ENCODE measurements at regions not wholly inside any gene's neighbourhood (a gene's known extent, or its start where the extent isn't known, plus 50 kb on each side); places are given as distances from the start of the nearest gene placed in this dataset.

DNA sequence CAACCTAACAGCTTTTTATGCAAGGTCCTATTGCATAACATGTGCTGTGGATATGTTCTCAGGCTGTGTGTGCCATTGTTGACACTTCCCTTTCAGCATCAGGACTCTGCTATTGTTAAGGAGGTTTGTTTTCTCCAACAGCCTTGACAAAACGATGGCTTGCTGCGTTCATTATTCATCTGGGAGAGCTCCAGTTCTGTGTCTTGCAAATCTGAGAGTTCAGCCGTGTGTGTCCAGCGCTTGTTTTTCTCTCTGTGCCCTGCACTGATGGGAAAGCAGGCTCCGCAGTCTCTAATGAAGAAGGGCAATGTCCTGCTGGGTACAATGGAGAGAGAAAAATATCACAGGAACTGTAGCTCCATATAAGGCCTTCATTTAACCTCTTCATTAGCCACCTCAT, 63.7 kb downstream of the CLDN17 start:
- ChIA-PET POLR2A (ENCODE audit: unreplicated experiment) (interaction anchor here (0.6 kb wide), 1 partner anchor 928 kb away, joined by 4 read pairs; no protein-coding TSS in a partner anchor), CTCF (no interaction called here)
- Histone ChIP-seq H4K8ac (ENCODE audit: low read depth in 2 of 2, low read length in 2 of 2) (no peak overlapping the region), H4K20me1 (ENCODE audit: insufficient read depth, low read length) (no peaks in the 10 kb centered on the region), H3K56ac (ENCODE audit: extremely low read depth, insufficient read depth, low read length) (no peak overlapping the region), H2AFZ (replicated peaks; ENCODE audit: low read length, poor library complexity) (no peak overlapping the region), H2BK120ac (ENCODE audit: low read depth, low read length) (no peak overlapping the region), H3K4me2 (ENCODE audit: low read depth, low read length) (no peak overlapping the region), H3K9ac (ENCODE audit: low read depth, low read length) (no peak overlapping the region), H2BK20ac (ENCODE audit: low read depth, low read length) (no peak overlapping the region), H2AK9ac (replicated peaks; ENCODE audit: low read depth, low read length, poor library complexity) (no peak overlapping the region), H2AK5ac (ENCODE audit: low read depth, low read length) (no peak overlapping the region), H3K23ac (ENCODE audit: low read depth, low read length) (no peak overlapping the region), H3K4me1 (ENCODE audit: control insufficient read depth, insufficient read depth, low read length) (no peaks in the 10 kb centered on the region), H2BK15ac (ENCODE audit: low read depth, low read length) (no peak overlapping the region), H2BK5ac (ENCODE audit: low read depth, low read length, poor library complexity, severe bottlenecking) (no peak overlapping the region), H3K18ac (ENCODE audit: low read depth, low read length) (no peak overlapping the region), H3K27ac (ENCODE audit: insufficient read depth, low read length) (no peak overlapping the region), H3K36me3 (ENCODE audit: control insufficient read depth, insufficient read depth, low read length) (no peaks in the 10 kb centered on the region), H3K27me3 (ENCODE audit: control insufficient read depth, insufficient read depth, low read length) (no peaks in the 10 kb centered on the region), H3K9me3 (ENCODE audit: control insufficient read depth, insufficient read depth, low read length) (peaks cover 4% of the 10 kb centered on the region), H4K91ac (ENCODE audit: insufficient read depth, low read depth, low read length) (no peak overlapping the region), H3K9me1 (ENCODE audit: insufficient read depth, low read length) (no peaks in the 10 kb centered on the region), H3K14ac (replicated peaks; ENCODE audit: low read depth, low read length) (no peak overlapping the region), H3K4me3 (ENCODE audit: insufficient read depth, low read depth, low read length) (no peak overlapping the region), H3K4ac (ENCODE audit: low read depth, low read length) (no peak overlapping the region), H3K79me1 (ENCODE audit: low read depth in 1 of 2, low read length in 2 of 2) (no peaks in the 10 kb centered on the region), H4K5ac (ENCODE audit: low read depth, low read length) (no peak overlapping the region)
- in situ Hi-C loops (cut with MboI; ENCODE audit: low sequenced_read_pairs) (no loop called here), intact Hi-C loops (cut with micrococcal nuclease) (no loop called here), dilution Hi-C loops (cut with HindIII; ENCODE audit: low sequenced_read_pairs, unreplicated experiment) (no loop called here)
- DNase-seq (no peak), ATAC-seq (ENCODE audit: low read depth) (no peak)
- no peak for TF ChIP-seq POLR2A (IDR thresholded peaks at IDR 0.05; ENCODE audit: low read depth, low read length)
- BruUV-seq (replicated peaks), result no TSS peak
- 8% methylated on average over 2 of the region's 5 CpGs; no CpG with 5 or more reads in 1 of the 2 experiments for WGBS, 2 experiments (ENCODE audit: extremely low coverage in 2 of 2, insufficient read length in 1 of 2)
